A673 (cell line): ENCODE measurements at regions not wholly inside any gene's neighbourhood (a gene's known extent, or its start where the extent isn't known, plus 50 kb on each side); places are given as distances from the start of the nearest gene placed in this dataset.

Experiments used
- BruUV-seq: library from RNA; stranded (reverse); fragments of 400-500 nt; replicated peaks from 2 replicates; lab custom pipeline; 2021; lab: Mats Ljungman, UMichigan
- CTCF ChIA-PET: fragments of 300-600 bp; sonication (Branson Sonifier 250); formaldehyde crosslinking; loops from one replicate; lab custom pipeline; 2022; ENCODE audit warnings: antibody characterized with exemption; lab: Charles Lee
- POLR2A ChIA-PET: fragments of 300-600 bp; sonication (Branson Sonifier 250); formaldehyde crosslinking; loops from one replicate; lab custom pipeline; 2022; ENCODE audit warnings: antibody characterized with exemption; ENCODE audit not compliant: low non-redundant PET; lab: Charles Lee
- DNase-seq: peaks from one replicate; pipeline ENCODE4 v3.0.0-alpha.2; 2015; ENCODE audit warnings: low spot score
- H3K27ac ChIP-seq: fragments of 200-600 bp; sonication (generic); 2 replicates; pipeline ENCODE4 v1.5.1; 2016; ENCODE audit warnings: mixed run types, low read depth, mild to moderate bottlenecking, mixed read lengths, antibody characterized with exemption, low read length; ENCODE audit not compliant: poor library complexity, severe bottlenecking
- H3K27me3 ChIP-seq: fragments of 200-600 bp; sonication (generic); replicated peaks from 2 replicates; pipeline ENCODE4 v1.6.1; 2017; ENCODE audit warnings: mixed run types, low read depth, mild to moderate bottlenecking, mixed read lengths, antibody characterized with exemption, low read length; ENCODE audit not compliant: insufficient read depth, poor library complexity
- H3K36me3 ChIP-seq: fragments of 200-600 bp; sonication (generic); 2 replicates; pipeline ENCODE4 v1.6.1; 2016; ENCODE audit warnings: mixed run types, mild to moderate bottlenecking, mixed read lengths, antibody characterized with exemption, low read length; ENCODE audit not compliant: insufficient read depth, poor library complexity, severe bottlenecking
- H3K4me1 ChIP-seq: fragments of 200-600 bp; sonication (generic); 2 replicates; pipeline ENCODE4 v1.6.1; 2017; ENCODE audit warnings: mixed run types, mild to moderate bottlenecking, mixed read lengths, antibody characterized with exemption, low read length; ENCODE audit not compliant: insufficient read depth, poor library complexity, severe bottlenecking
- H3K4me3 ChIP-seq: fragments of 200-600 bp; sonication (generic); 2 replicates; pipeline ENCODE4 v1.5.1; 2016; ENCODE audit warnings: low read depth, mixed run types, mild to moderate bottlenecking, mixed read lengths, low read length; ENCODE audit not compliant: poor library complexity, severe bottlenecking
- H3K9me3 ChIP-seq: fragments of 200-600 bp; sonication (generic); 2 replicates; pipeline ENCODE4 v1.6.1; 2016; ENCODE audit warnings: mixed run types, low read depth, mild to moderate bottlenecking, mixed read lengths, antibody characterized with exemption, low read length; ENCODE audit not compliant: poor library complexity, severe bottlenecking
- EZH2 ChIP-seq: fragments of 200-600 bp; sonication (generic); IDR thresholded peaks from 2 replicates; pipeline ENCODE4 v1.6.1; 2017; ENCODE audit warnings: borderline replicate concordance, low read depth, mild to moderate bottlenecking, mixed read lengths, antibody characterized with exemption, low read length; ENCODE audit not compliant: poor library complexity, severe bottlenecking
- intact Hi-C: fragments of 100-400 bp; cut with micrococcal nuclease; formaldehyde crosslinking; loops from one replicate; pipeline ENCODE4 v1.10.0; 2022; ENCODE audit not compliant: unreplicated experiment
- TF ChIP-seq, protein P1 (sequence below): fragments of 300-800, 200-600 bp; sonication (generic); conservative IDR thresholded peaks from 2 replicates; pipeline ENCODE4 v1.5.1; 2017; ENCODE audit warnings: low read depth, mild to moderate bottlenecking, antibody characterized with exemption, low read length, moderate library complexity, mixed read lengths

GRCh38 chr2:63763391-63763941, 78.2 kb upstream of the UGP2 start:
- no TSS peak for BruUV-seq
- DNase-seq, result no peak
- Histone ChIP-seq H3K36me3 (no peaks in the 10 kb centered on the region), H3K9me3 (peaks cover 8% of the 10 kb centered on the region), H3K27ac (no peak overlapping the region), H3K27me3 (no peaks in the 10 kb centered on the region), H3K4me1 (no peaks in the 10 kb centered on the region), H3K4me3 (no peak overlapping the region)
- ChIA-PET CTCF (no interaction called here), POLR2A (no interaction called here)
- TF ChIP-seq EZH2, result no peak
- TF ChIP-seq, protein P1, sequence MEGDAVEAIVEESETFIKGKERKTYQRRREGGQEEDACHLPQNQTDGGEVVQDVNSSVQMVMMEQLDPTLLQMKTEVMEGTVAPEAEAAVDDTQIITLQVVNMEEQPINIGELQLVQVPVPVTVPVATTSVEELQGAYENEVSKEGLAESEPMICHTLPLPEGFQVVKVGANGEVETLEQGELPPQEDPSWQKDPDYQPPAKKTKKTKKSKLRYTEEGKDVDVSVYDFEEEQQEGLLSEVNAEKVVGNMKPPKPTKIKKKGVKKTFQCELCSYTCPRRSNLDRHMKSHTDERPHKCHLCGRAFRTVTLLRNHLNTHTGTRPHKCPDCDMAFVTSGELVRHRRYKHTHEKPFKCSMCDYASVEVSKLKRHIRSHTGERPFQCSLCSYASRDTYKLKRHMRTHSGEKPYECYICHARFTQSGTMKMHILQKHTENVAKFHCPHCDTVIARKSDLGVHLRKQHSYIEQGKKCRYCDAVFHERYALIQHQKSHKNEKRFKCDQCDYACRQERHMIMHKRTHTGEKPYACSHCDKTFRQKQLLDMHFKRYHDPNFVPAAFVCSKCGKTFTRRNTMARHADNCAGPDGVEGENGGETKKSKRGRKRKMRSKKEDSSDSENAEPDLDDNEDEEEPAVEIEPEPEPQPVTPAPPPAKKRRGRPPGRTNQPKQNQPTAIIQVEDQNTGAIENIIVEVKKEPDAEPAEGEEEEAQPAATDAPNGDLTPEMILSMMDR, result no peak
- intact Hi-C loops, result no loop called here

DNA sequence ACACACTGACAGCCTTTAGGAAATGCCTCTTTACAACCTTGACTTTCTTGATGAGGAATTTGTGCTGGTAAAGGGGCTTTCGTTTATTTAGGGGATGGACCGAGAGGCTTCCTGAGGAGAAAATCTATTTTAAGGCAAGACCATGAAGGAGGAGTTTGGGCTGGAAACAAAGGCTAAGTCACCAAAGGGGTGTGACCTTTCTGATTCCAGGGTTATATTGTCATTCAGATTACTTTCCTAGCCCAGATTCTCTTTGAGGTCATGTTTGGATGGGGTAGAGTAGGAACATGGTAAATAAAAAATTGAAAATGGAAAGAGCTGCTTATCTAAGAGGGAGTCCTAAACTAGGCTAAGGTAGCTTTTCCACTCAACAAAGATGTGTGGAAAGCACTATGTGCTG, 77.1 kb upstream of the UGP2 start:
- Histone ChIP-seq H3K9me3 (peaks cover 8% of the 10 kb centered on the region), H3K27me3 (no peaks in the 10 kb centered on the region), H3K36me3 (no peaks in the 10 kb centered on the region), H3K27ac (no peak overlapping the region), H3K4me1 (no peaks in the 10 kb centered on the region), H3K4me3 (no peak overlapping the region)
- DNase-seq, result no peak
- CTCF ChIA-PET, result no interaction called here
- TF ChIP-seq, protein P1, result no peak
- TF ChIP-seq EZH2, result no peak
- intact Hi-C loops, result no loop called here
- BruUV-seq, result no TSS peak
- POLR2A ChIA-PET, result no interaction called here

- DNase-seq, result no peak
- POLR2A ChIA-PET, result no interaction called here
- intact Hi-C loops, result no loop called here
Observed at GRCh38 chr2:63765117-63765516, 76.6 kb upstream of the UGP2 start.

More at GRCh38 chr2:63765117-63765516, 76.6 kb upstream of the UGP2 start:
- H3K9me3 ChIP-seq, result peaks cover 8% of the 10 kb centered on the region
- BruUV-seq, result no TSS peak
- CTCF ChIA-PET, result no interaction called here
- no peak overlapping the region for H3K4me3 ChIP-seq
- no peak overlapping the region for H3K27ac ChIP-seq
- no peaks in the 10 kb centered on the region for H3K27me3 ChIP-seq
- no peaks in the 10 kb centered on the region for H3K4me1 ChIP-seq
- H3K36me3 ChIP-seq, result no peaks in the 10 kb centered on the region
- no peak for TF ChIP-seq EZH2
- TF ChIP-seq, protein P1, result no peak
